ENCODE measurements at regions not wholly inside any gene's neighbourhood (a gene's known extent, or its start where the extent isn't known, plus 50 kb on each side); places are given as distances from the start of the nearest gene placed in this dataset.

- WGBS, 2 experiments (ENCODE audit: low coverage in 1 of 2, low lambda C conversion rate in 2 of 2, missing lambda C conversion rate in 2 of 2), result 18 to 22% methylated on average over 1 of the region's 1 CpG
These were observed 836.7 kb upstream of the FOXG1 start for GRCh38 chr14:27929797-27930347.

GRCh38 chr14:27938392-27938791 is 828.2 kb upstream of the FOXG1 start:
- H3K4me3 ChIP-seq, result no peak overlapping the region
- H3K79me2 ChIP-seq (ENCODE audit: insufficient read depth), result no peaks in the 10 kb centered on the region
- no peaks in the 10 kb centered on the region for H3K4me1 ChIP-seq (ENCODE audit: insufficient read depth)
- no peaks in the 10 kb centered on the region for H3K9me2 ChIP-seq (ENCODE audit: insufficient read depth)
- no peak overlapping the region for H2AFZ ChIP-seq
- no peak overlapping the region for H3K4me2 ChIP-seq (ENCODE audit: unreplicated experiment)
- H3K9me3 ChIP-seq (ENCODE audit: low read depth), result no peaks in the 10 kb centered on the region
- H3K36me3 ChIP-seq (ENCODE audit: low read depth), result no peaks in the 10 kb centered on the region
- no peaks in the 10 kb centered on the region for H3F3A ChIP-seq (ENCODE audit: insufficient read depth)
- no peaks in the 10 kb centered on the region for H4K20me1 ChIP-seq (ENCODE audit: insufficient read depth)
- H3K9ac ChIP-seq, result no peak overlapping the region
- WGBS, 2 experiments (ENCODE audit: low coverage in 1 of 2, low lambda C conversion rate in 2 of 2, missing lambda C conversion rate in 2 of 2), result 4 to 9% methylated on average over 1 of the region's 1 CpG
- TF ChIP-seq EZH2phosphoT487 (IDR thresholded peaks at IDR 0.05; ENCODE audit: insufficient read depth, low read depth) (no peak), EZH2 (IDR thresholded peaks at IDR 0.05; ENCODE audit: insufficient read depth, poor library complexity, severe bottlenecking) (no peak)
- no peak for DNase-seq
- H3K27ac ChIP-seq, result no peak overlapping the region
- H3K27me3 ChIP-seq (replicated peaks; ENCODE audit: insufficient read depth), result no peaks in the 10 kb centered on the region
- in situ Hi-C loops (cut with MboI), result no loop called here

More at GRCh38 chr14:27929797-27930347, 836.7 kb upstream of the FOXG1 start:
- no peaks in the 10 kb centered on the region for H3K79me2 ChIP-seq (ENCODE audit: insufficient read depth)
- no peak for TF ChIP-seq EZH2 (IDR thresholded peaks at IDR 0.05; ENCODE audit: insufficient read depth, poor library complexity, severe bottlenecking)
- TF ChIP-seq EZH2phosphoT487 (IDR thresholded peaks at IDR 0.05; ENCODE audit: insufficient read depth, low read depth), result no peak
- no peak overlapping the region for H3K4me3 ChIP-seq
- DNase-seq, result no peak
- no peaks in the 10 kb centered on the region for H3K36me3 ChIP-seq (ENCODE audit: low read depth)
- H3K9me2 ChIP-seq (ENCODE audit: insufficient read depth), result no peaks in the 10 kb centered on the region
- in situ Hi-C loops (cut with MboI), result no loop called here
- H2AFZ ChIP-seq, result no peak overlapping the region
- no peak overlapping the region for H3K9ac ChIP-seq
- no peaks in the 10 kb centered on the region for H3F3A ChIP-seq (ENCODE audit: insufficient read depth)
- H3K4me2 ChIP-seq (ENCODE audit: unreplicated experiment), result no peak overlapping the region
- H4K20me1 ChIP-seq (ENCODE audit: insufficient read depth), result no peaks in the 10 kb centered on the region
- H3K9me3 ChIP-seq (ENCODE audit: low read depth), result no peaks in the 10 kb centered on the region
- no peak overlapping the region for H3K27ac ChIP-seq
- H3K4me1 ChIP-seq (ENCODE audit: insufficient read depth), result no peaks in the 10 kb centered on the region
- no peaks in the 10 kb centered on the region for H3K27me3 ChIP-seq (replicated peaks; ENCODE audit: insufficient read depth)

- in situ Hi-C loops (cut with MboI), result no loop called here
- H3K79me2 ChIP-seq (ENCODE audit: insufficient read depth), result no peaks in the 10 kb centered on the region
- H3K27ac ChIP-seq, result no peak overlapping the region
- H3K4me1 ChIP-seq (ENCODE audit: insufficient read depth), result no peaks in the 10 kb centered on the region
- H3K9me3 ChIP-seq (ENCODE audit: low read depth), result no peaks in the 10 kb centered on the region
- WGBS, 2 experiments (ENCODE audit: low coverage in 1 of 2, low lambda C conversion rate in 2 of 2, missing lambda C conversion rate in 2 of 2), result 19 to 29% methylated on average over 4 of the region's 4 CpGs
- TF ChIP-seq EZH2 (IDR thresholded peaks at IDR 0.05; ENCODE audit: insufficient read depth, poor library complexity, severe bottlenecking) (no peak), EZH2phosphoT487 (IDR thresholded peaks at IDR 0.05; ENCODE audit: insufficient read depth, low read depth) (no peak)
- H3K27me3 ChIP-seq (replicated peaks; ENCODE audit: insufficient read depth), result no peaks in the 10 kb centered on the region
- H3F3A ChIP-seq (ENCODE audit: insufficient read depth), result no peaks in the 10 kb centered on the region
- DNase-seq, result no peak
- H2AFZ ChIP-seq, result no peak overlapping the region
- H3K9me2 ChIP-seq (ENCODE audit: insufficient read depth), result no peaks in the 10 kb centered on the region
- no peak overlapping the region for H3K4me3 ChIP-seq
- H4K20me1 ChIP-seq (ENCODE audit: insufficient read depth), result no peaks in the 10 kb centered on the region
- H3K9ac ChIP-seq, result no peak overlapping the region
- H3K36me3 ChIP-seq (ENCODE audit: low read depth), result no peaks in the 10 kb centered on the region
- no peak overlapping the region for H3K4me2 ChIP-seq (ENCODE audit: unreplicated experiment)
These were observed 821.1 kb upstream of the FOXG1 start for GRCh38 chr14:27945512-27945911.

- H3K9me3 ChIP-seq (ENCODE audit: low read depth), result peaks cover 3% of the 10 kb centered on the region
- H3K9ac ChIP-seq, result no peak overlapping the region
- no peak overlapping the region for H3K27ac ChIP-seq
- 27 to 43% methylated on average over 2 of the region's 2 CpGs for WGBS, 2 experiments (ENCODE audit: low coverage in 1 of 2, low lambda C conversion rate in 2 of 2, missing lambda C conversion rate in 2 of 2)
- no peak overlapping the region for H2AFZ ChIP-seq
- in situ Hi-C loops (cut with MboI), result no loop called here
- DNase-seq, result no peak
- H4K20me1 ChIP-seq (ENCODE audit: insufficient read depth), result no peaks in the 10 kb centered on the region
- H3K4me3 ChIP-seq, result no peak overlapping the region
- H3F3A ChIP-seq (ENCODE audit: insufficient read depth), result no peaks in the 10 kb centered on the region
- TF ChIP-seq EZH2phosphoT487 (IDR thresholded peaks at IDR 0.05; ENCODE audit: insufficient read depth, low read depth) (no peak), EZH2 (IDR thresholded peaks at IDR 0.05; ENCODE audit: insufficient read depth, poor library complexity, severe bottlenecking) (no peak)
- H3K36me3 ChIP-seq (ENCODE audit: low read depth), result no peaks in the 10 kb centered on the region
- no peaks in the 10 kb centered on the region for H3K4me1 ChIP-seq (ENCODE audit: insufficient read depth)
- no peaks in the 10 kb centered on the region for H3K9me2 ChIP-seq (ENCODE audit: insufficient read depth)
- H3K79me2 ChIP-seq (ENCODE audit: insufficient read depth), result no peaks in the 10 kb centered on the region
- no peak overlapping the region for H3K4me2 ChIP-seq (ENCODE audit: unreplicated experiment)
- no peaks in the 10 kb centered on the region for H3K27me3 ChIP-seq (replicated peaks; ENCODE audit: insufficient read depth)
These were observed 807.8 kb upstream of the FOXG1 start for GRCh38 chr14:27958757-27959156.

GRCh38 chr14:27995691-27996090 is 770.9 kb upstream of the FOXG1 start:
- no peak overlapping the region for H3K4me2 ChIP-seq (ENCODE audit: unreplicated experiment)
- H3K27ac ChIP-seq, result no peak overlapping the region
- H3K36me3 ChIP-seq (ENCODE audit: low read depth), result no peaks in the 10 kb centered on the region
- no peaks in the 10 kb centered on the region for H3K79me2 ChIP-seq (ENCODE audit: insufficient read depth)
- no peaks in the 10 kb centered on the region for H3K27me3 ChIP-seq (replicated peaks; ENCODE audit: insufficient read depth)
- no peak overlapping the region for H3K9ac ChIP-seq
- in situ Hi-C loops (cut with MboI), result no loop called here
- TF ChIP-seq EZH2phosphoT487 (IDR thresholded peaks at IDR 0.05; ENCODE audit: insufficient read depth, low read depth) (no peak), EZH2 (IDR thresholded peaks at IDR 0.05; ENCODE audit: insufficient read depth, poor library complexity, severe bottlenecking) (no peak)
- H3K4me3 ChIP-seq, result no peak overlapping the region
- 23 to 28% methylated on average over 5 of the region's 5 CpGs for WGBS, 2 experiments (ENCODE audit: low coverage in 1 of 2, low lambda C conversion rate in 2 of 2, missing lambda C conversion rate in 2 of 2)
- H2AFZ ChIP-seq, result no peak overlapping the region
- H3F3A ChIP-seq (ENCODE audit: insufficient read depth), result no peaks in the 10 kb centered on the region
- H4K20me1 ChIP-seq (ENCODE audit: insufficient read depth), result no peaks in the 10 kb centered on the region
- no peaks in the 10 kb centered on the region for H3K9me3 ChIP-seq (ENCODE audit: low read depth)
- H3K4me1 ChIP-seq (ENCODE audit: insufficient read depth), result no peaks in the 10 kb centered on the region
- no peaks in the 10 kb centered on the region for H3K9me2 ChIP-seq (ENCODE audit: insufficient read depth)
- DNase-seq, result no peak
